ENCODE measurements at regions not wholly inside any gene's neighbourhood (a gene's known extent, or its start where the extent isn't known, plus 50 kb on each side); places are given as distances from the start of the nearest gene placed in this dataset.

GRCh38 chr11:121755191-121755590 is 302.4 kb upstream of the SORL1-AS1 start:
- DNase-seq (ENCODE audit: low read depth) = no peak
- TF ChIP-seq CTCF (IDR thresholded peaks at IDR 0.05; ENCODE audit: low read depth, low read length, missing control alignments) = no peak
- H3K4me3 ChIP-seq (ENCODE audit: low read depth, low read length) = no peak overlapping the region

- no peak overlapping the region for H3K4me3 ChIP-seq (ENCODE audit: low read depth, low read length)
- TF ChIP-seq CTCF (IDR thresholded peaks at IDR 0.05; ENCODE audit: low read depth, low read length, missing control alignments) = no peak
- no peak for DNase-seq (ENCODE audit: low read depth)
These were observed 301.8 kb upstream of the SORL1-AS1 start for GRCh38 chr11:121754598-121754997.

- no peak overlapping the region for H3K4me3 ChIP-seq (ENCODE audit: low read depth, low read length)
- DNase-seq (ENCODE audit: low read depth) = no peak
- no peak for TF ChIP-seq CTCF (IDR thresholded peaks at IDR 0.05; ENCODE audit: low read depth, low read length, missing control alignments)
These were observed 296.9 kb upstream of the SORL1-AS1 start for GRCh38 chr11:121749691-121750090.

- no peak for TF ChIP-seq CTCF (IDR thresholded peaks at IDR 0.05; ENCODE audit: low read depth, low read length, missing control alignments)
- no peak for DNase-seq (ENCODE audit: low read depth)
- no peak overlapping the region for H3K4me3 ChIP-seq (ENCODE audit: low read depth, low read length)
These were observed 295.3 kb upstream of the SORL1-AS1 start for GRCh38 chr11:121748068-121748467.

- DNase-seq (ENCODE audit: low read depth) = no peak
These were observed 290.5 kb upstream of the SORL1-AS1 start for GRCh38 chr11:121743285-121743684.

GRCh38 chr11:121741761-121742361 is 289.1 kb upstream of the SORL1-AS1 start:
- H3K4me3 ChIP-seq (ENCODE audit: low read depth, low read length) = no peak overlapping the region
- TF ChIP-seq CTCF (IDR thresholded peaks at IDR 0.05; ENCODE audit: low read depth, low read length, missing control alignments) = no peak
- DNase-seq (ENCODE audit: low read depth) = no peak

More at GRCh38 chr11:121743285-121743684, 290.5 kb upstream of the SORL1-AS1 start:
- no peak for TF ChIP-seq CTCF (IDR thresholded peaks at IDR 0.05; ENCODE audit: low read depth, low read length, missing control alignments)
- no peak overlapping the region for H3K4me3 ChIP-seq (ENCODE audit: low read depth, low read length)

- H3K4me3 ChIP-seq (ENCODE audit: low read depth, low read length) = no peak overlapping the region
- no peak for TF ChIP-seq CTCF (IDR thresholded peaks at IDR 0.05; ENCODE audit: low read depth, low read length, missing control alignments)
- no peak for DNase-seq (ENCODE audit: low read depth)
These were observed 288.6 kb upstream of the SORL1-AS1 start for GRCh38 chr11:121741351-121741760.

Data from GM12864 (cell line).